MCF 10A (cell line): ENCODE measurements at regions not wholly inside any gene's neighbourhood (a gene's known extent, or its start where the extent isn't known, plus 50 kb on each side); places are given as distances from the start of the nearest gene placed in this dataset.
"Not testable (repeated sequence)": the region's sequence is repeated elsewhere in the genome, so short reads cannot be mapped to it uniquely, and the experiment has no call there.

ENCODE experiments used
- BruUV-seq: library from RNA; stranded (reverse); fragments of 400-500 nt; replicated peaks from 2 replicates; lab custom pipeline; 2021; lab: Mats Ljungman, UMichigan
- CTCF ChIA-PET: fragments of 300-600 bp; sonication (Branson Sonifier 250); formaldehyde crosslinking; extraction: SDS; loops from one replicate; lab custom pipeline; 2021; ENCODE audit warnings: antibody characterized with exemption, inconsistent platforms; lab: Yijun Ruan, JAX
- POLR2A ChIA-PET: fragments of 300-600, 350-650 bp; sonication (Branson Sonifier 250); formaldehyde crosslinking; extraction: SDS; loops from one replicate; lab custom pipeline; 2020; ENCODE audit warnings: antibody characterized with exemption, inconsistent platforms; lab: Yijun Ruan, JAX
- DNase-seq: peaks from one replicate; pipeline ENCODE4 v3.0.0-alpha.2; 2018; ENCODE audit not compliant: unreplicated experiment
- H3K27ac Mint-ChIP-seq: one replicate; pipeline ENCODE4 v1.8.0; 2022; ENCODE audit warnings: mild to moderate bottlenecking, low read depth, mixed read lengths; ENCODE audit not compliant: unreplicated experiment
- H3K27me3 Mint-ChIP-seq: one replicate; pipeline ENCODE4 v1.8.0; 2022; ENCODE audit warnings: mixed read lengths; ENCODE audit not compliant: insufficient read depth, unreplicated experiment
- H3K36me3 Mint-ChIP-seq: one replicate; pipeline ENCODE4 v1.8.0; 2022; ENCODE audit warnings: mild to moderate bottlenecking, moderate library complexity, mixed read lengths; ENCODE audit not compliant: insufficient read depth, unreplicated experiment
- H3K4me1 Mint-ChIP-seq: one replicate; pipeline ENCODE4 v1.8.0; 2022; ENCODE audit warnings: mixed read lengths; ENCODE audit not compliant: insufficient read depth, unreplicated experiment
- H3K4me3 Mint-ChIP-seq: one replicate; pipeline ENCODE4 v1.8.0; 2022; ENCODE audit warnings: mild to moderate bottlenecking, moderate library complexity, mixed read lengths; ENCODE audit not compliant: unreplicated experiment
- H3K9me3 Mint-ChIP-seq: one replicate; pipeline ENCODE4 v1.8.0; 2022; ENCODE audit warnings: mixed read lengths; ENCODE audit not compliant: unreplicated experiment
- intact Hi-C: fragments of 100-400 bp; cut with micrococcal nuclease; formaldehyde crosslinking; loops from 2 replicates; pipeline ENCODE4 v1.14.1; 2022
- TF ChIP-seq, protein P1 (sequence below): fragments of 200-600 bp; IDR thresholded peaks from one replicate; pipeline ENCODE4 v1.8.0; 2022; ENCODE audit warnings: antibody characterized with exemption, mild to moderate bottlenecking; ENCODE audit not compliant: unreplicated experiment

DNA sequence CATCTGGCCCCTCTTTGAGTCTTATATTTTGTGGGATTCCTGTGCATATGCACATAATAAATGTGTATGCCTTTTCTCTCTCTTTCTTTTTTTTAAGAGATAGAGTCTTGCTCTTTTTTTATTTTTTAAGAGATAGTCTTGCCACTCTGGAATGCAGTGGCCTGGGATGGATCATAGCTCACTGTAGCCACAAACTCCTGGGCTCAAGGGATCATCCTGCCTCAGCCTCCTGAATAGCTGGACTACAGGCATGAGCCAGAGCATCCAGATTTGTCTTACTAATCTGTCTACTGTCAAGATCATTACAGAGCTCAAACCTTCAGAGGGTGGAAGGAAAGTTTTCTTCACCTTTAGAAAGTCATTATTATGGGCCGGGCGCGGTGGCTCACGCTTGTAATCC lies 342.2 kb upstream of the LRRTM4 start:
- CTCF ChIA-PET = interaction anchor here (0.8 kb wide), 1 partner anchor 173 kb away, joined by 4 read pairs; no protein-coding TSS in a partner anchor
- Mint-ChIP-seq H3K27me3 (no peaks in the 10 kb centered on the region), H3K27ac (no peak overlapping the region), H3K4me3 (no peak overlapping the region), H3K9me3 (peaks cover 22% of the 10 kb centered on the region), H3K36me3 (peaks cover 6% of the 10 kb centered on the region), H3K4me1 (no peaks in the 10 kb centered on the region)
- TF ChIP-seq, protein P1, sequence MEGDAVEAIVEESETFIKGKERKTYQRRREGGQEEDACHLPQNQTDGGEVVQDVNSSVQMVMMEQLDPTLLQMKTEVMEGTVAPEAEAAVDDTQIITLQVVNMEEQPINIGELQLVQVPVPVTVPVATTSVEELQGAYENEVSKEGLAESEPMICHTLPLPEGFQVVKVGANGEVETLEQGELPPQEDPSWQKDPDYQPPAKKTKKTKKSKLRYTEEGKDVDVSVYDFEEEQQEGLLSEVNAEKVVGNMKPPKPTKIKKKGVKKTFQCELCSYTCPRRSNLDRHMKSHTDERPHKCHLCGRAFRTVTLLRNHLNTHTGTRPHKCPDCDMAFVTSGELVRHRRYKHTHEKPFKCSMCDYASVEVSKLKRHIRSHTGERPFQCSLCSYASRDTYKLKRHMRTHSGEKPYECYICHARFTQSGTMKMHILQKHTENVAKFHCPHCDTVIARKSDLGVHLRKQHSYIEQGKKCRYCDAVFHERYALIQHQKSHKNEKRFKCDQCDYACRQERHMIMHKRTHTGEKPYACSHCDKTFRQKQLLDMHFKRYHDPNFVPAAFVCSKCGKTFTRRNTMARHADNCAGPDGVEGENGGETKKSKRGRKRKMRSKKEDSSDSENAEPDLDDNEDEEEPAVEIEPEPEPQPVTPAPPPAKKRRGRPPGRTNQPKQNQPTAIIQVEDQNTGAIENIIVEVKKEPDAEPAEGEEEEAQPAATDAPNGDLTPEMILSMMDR = no peak
- intact Hi-C loops = no loop called here
- BruUV-seq = no TSS peak
- POLR2A ChIA-PET = no interaction called here
- DNase-seq = no peak

DNA sequence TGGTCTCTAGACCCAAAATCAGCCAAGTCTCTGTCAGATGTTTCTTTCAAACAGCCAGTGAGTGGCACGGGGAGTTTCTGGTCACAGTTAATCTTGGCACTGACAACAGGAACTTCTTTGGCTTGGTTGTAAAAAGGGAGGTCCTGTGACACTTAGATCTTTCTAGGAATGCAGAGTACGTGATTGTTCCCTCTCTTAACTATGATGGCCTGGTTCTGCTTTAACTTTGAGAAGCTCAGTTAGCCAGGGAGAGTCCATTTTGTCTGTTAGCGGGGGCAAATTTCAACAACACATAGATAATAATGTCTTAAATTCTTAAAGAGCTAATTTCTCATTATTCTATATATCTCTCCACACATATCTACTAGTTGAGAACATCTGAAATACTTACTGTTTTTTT lies 344.5 kb upstream of the LRRTM4 start:
- no peaks in the 10 kb centered on the region for H3K4me1 Mint-ChIP-seq
- H3K27me3 Mint-ChIP-seq = no peaks in the 10 kb centered on the region

DNA sequence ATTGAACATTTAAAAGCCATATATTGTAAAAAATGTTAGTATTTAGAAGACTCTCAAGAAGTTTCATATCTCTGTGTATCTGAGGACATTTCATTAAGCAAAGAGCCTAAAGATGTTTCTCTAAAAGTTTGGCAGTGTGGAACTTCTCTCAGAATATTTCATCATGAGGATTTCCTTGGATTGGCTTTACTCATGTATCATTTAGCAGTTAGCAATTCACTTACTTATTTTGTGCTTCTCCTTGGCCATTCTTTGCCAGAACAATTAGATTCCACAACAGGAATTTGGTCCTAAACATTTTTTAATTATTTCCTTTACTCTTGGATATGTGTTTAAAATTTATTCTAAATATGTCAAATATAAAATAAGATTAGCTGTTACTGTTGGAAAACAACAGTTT lies 345.0 kb upstream of the LRRTM4 start:
- intact Hi-C loops = no loop called here
- TF ChIP-seq, protein P1 = no peak
- H3K27me3 Mint-ChIP-seq = no peaks in the 10 kb centered on the region
- ChIA-PET POLR2A (no interaction called here), CTCF (interaction anchor here (0.5 kb wide), 1 partner anchor 457 kb away, joined by 4 read pairs; no protein-coding TSS in a partner anchor)
- H3K9me3 Mint-ChIP-seq = peaks cover 20% of the 10 kb centered on the region
- no peak for DNase-seq
- H3K27ac Mint-ChIP-seq = no peak overlapping the region
- no TSS peak for BruUV-seq
- peaks cover 6% of the 10 kb centered on the region for H3K36me3 Mint-ChIP-seq
- no peak overlapping the region for H3K4me3 Mint-ChIP-seq
- H3K4me1 Mint-ChIP-seq = no peaks in the 10 kb centered on the region

More for the DNA sequence above, 344.5 kb upstream of the LRRTM4 start:
- intact Hi-C loops = no loop called here
- ChIA-PET CTCF (interaction anchor here (0.5 kb wide), 1 partner anchor 457 kb away, joined by 4 read pairs; no protein-coding TSS in a partner anchor), POLR2A (no interaction called here)
- BruUV-seq = no TSS peak
- no peak overlapping the region for H3K4me3 Mint-ChIP-seq
- H3K27ac Mint-ChIP-seq = no peak overlapping the region
- peaks cover 6% of the 10 kb centered on the region for H3K36me3 Mint-ChIP-seq
- peaks cover 15% of the 10 kb centered on the region for H3K9me3 Mint-ChIP-seq
- TF ChIP-seq, protein P1 = no peak
- DNase-seq = no peak

DNA sequence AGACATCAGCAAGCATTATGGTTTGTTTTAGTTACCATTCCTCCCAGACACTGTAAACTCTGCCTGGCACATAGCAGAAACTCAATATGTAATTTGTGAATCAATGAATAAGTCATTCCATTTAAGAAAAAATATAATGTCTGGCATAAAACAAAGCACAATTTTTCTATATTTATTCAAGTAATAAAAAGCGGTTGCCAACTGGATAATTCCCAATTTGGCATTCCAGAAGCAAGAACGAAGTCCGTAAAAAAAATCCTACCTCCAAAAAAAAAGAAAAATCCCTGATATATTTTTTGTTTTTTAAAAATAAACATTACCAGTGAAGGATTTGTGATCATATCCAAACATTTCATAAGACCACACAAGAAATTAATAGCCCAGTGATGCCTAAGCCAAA lies 351.3 kb upstream of the LRRTM4 start:
- Mint-ChIP-seq H3K36me3 (no peaks in the 10 kb centered on the region), H3K4me1 (no peaks in the 10 kb centered on the region), H3K27ac (no peak overlapping the region), H3K9me3 (peaks cover 30% of the 10 kb centered on the region), H3K4me3 (no peak overlapping the region), H3K27me3 (no peaks in the 10 kb centered on the region)
- no TSS peak for BruUV-seq
- POLR2A ChIA-PET = no interaction called here
- TF ChIP-seq, protein P1 = no peak
- intact Hi-C loops = no loop called here
- CTCF ChIA-PET = no interaction called here
- no peak for DNase-seq

DNA sequence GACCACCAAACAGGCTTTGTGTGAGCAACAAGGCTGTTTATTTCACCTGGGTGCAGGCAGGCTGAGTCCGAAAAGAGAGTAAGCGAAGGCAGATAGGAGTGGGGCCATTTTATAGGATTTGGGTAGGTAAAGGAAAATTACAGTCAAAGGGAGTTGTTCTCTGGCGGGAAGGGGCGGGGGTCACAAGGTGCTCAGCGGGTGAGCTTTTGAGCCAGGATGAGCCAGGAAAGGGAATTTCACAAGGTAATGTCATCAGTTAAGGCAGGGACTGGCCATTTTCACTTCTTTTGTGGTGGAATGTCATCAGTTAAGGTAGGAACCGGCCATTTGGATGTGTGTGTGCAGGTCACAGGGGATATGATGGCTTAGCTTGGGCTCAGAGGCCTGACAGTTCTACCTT lies 378.0 kb upstream of the LRRTM4 start:
- intact Hi-C loops, BruUV-seq, H3K27ac Mint-ChIP-seq, DNase-seq, POLR2A ChIA-PET, CTCF ChIA-PET, H3K36me3 Mint-ChIP-seq, H3K4me1 Mint-ChIP-seq, H3K27me3 Mint-ChIP-seq, H3K9me3 Mint-ChIP-seq, H3K4me3 Mint-ChIP-seq: not testable (repeated sequence)
